Activated CD4-positive, alpha-beta memory T cell treated with anti-CD3 and anti-CD28 coated beads, Interleukin-2, amount 10 ng/mL, durations not matched to agents 7 days and 5 days (primary cell): ENCODE measurements at regions not wholly inside any gene's neighbourhood (a gene's known extent, or its start where the extent isn't known, plus 50 kb on each side); places are given as distances from the start of the nearest gene placed in this dataset.

ENCODE experiments used
- CTCF ChIA-PET: fragments of 350-600 bp; sonication (Branson Sonifier 250); formaldehyde crosslinking; loops from one replicate; lab custom pipeline; 2021; ENCODE audit warnings: antibody characterized with exemption, inconsistent platforms; lab: Charles Lee
- POLR2A ChIA-PET: fragments of 350-600 bp; sonication (Branson Sonifier 250); formaldehyde crosslinking; loops from one replicate; lab custom pipeline; 2021; ENCODE audit warnings: antibody characterized with exemption; lab: Charles Lee
- DNase-seq: peaks from one replicate; pipeline ENCODE4 v3.0.0-alpha.2; 2020
- H3K27ac Mint-ChIP-seq: one replicate; pipeline ENCODE4 v1.8.0; 2021; ENCODE audit warnings: mild to moderate bottlenecking, mixed read lengths
- H3K27me3 Mint-ChIP-seq: one replicate; pipeline ENCODE4 v1.8.0; 2021; ENCODE audit warnings: mixed read lengths
- H3K36me3 Mint-ChIP-seq: one replicate; pipeline ENCODE4 v1.8.0; 2021; ENCODE audit warnings: low read depth, mixed read lengths
- H3K4me1 Mint-ChIP-seq: one replicate; pipeline ENCODE4 v1.8.0; 2021; ENCODE audit warnings: mixed read lengths
- H3K4me3 Mint-ChIP-seq: one replicate; pipeline ENCODE4 v1.8.0; 2021; ENCODE audit warnings: mild to moderate bottlenecking, mixed read lengths
- H3K9me3 Mint-ChIP-seq: one replicate; pipeline ENCODE4 v1.8.0; 2021; ENCODE audit warnings: mixed read lengths

DNA sequence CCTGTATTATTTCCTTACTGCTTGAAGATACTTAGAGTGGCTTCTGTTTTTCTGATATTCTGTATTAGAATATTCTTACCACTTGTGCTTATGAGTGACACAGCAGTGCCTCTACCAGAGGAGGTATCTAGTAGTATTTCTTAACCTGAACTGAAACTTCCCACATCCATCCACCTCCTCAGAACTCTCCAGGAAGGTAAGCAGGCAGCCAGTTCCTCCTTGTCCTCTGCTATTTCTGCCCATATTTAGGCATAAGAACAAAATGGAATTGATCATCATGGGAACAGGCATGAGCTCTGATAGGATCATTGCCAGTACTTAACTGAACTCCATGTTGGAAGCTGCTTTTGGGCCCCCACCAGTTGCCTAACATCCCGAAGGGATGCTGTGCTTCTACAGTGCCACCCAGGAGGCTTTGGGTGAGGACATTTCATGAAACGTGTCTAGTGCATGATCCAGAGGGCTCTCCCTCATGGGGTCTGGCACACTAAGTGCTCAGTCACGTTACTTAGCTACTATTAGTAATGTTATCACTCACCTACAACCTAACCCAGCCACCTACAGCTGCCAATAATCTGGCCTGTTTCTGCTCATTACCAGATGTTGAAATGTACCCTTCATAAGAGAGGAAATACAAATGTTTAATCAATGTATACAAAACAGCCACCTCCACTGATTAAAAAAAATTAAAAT is 520.7 kb downstream of the EIPR1 start:
- H3K36me3 Mint-ChIP-seq: no peaks in the 10 kb centered on the region
- no peak overlapping the region for H3K27ac Mint-ChIP-seq
- ChIA-PET CTCF (no interaction called here), POLR2A (no interaction called here)
- no peaks in the 10 kb centered on the region for H3K9me3 Mint-ChIP-seq
- H3K4me3 Mint-ChIP-seq: no peak overlapping the region
- no peak for DNase-seq
- no peaks in the 10 kb centered on the region for H3K27me3 Mint-ChIP-seq
- no peaks in the 10 kb centered on the region for H3K4me1 Mint-ChIP-seq

DNA sequence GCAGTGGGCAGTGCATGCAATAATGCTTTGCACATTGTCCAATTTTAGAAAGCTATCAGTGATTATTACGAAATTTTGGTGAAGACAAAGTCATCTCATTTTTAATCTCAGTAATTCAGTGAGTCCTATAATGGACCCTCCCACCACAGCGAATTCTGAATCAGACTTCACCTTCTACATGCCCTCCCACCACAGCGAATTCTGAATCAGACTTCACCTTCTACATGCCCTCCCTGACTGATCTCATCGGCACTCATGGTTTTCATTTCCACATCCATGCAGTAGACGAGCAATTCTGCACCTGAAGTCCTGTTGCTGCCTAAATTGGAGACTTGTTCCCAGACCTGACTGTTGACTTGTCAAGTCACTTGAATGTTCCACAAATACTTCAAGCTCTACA is 522.3 kb downstream of the EIPR1 start:
- Mint-ChIP-seq H3K4me3 (no peak overlapping the region), H3K9me3 (no peaks in the 10 kb centered on the region), H3K27me3 (no peaks in the 10 kb centered on the region), H3K4me1 (no peaks in the 10 kb centered on the region), H3K36me3 (no peaks in the 10 kb centered on the region), H3K27ac (no peak overlapping the region)
- ChIA-PET CTCF (no interaction called here), POLR2A (no interaction called here)
- DNase-seq: no peak

DNA sequence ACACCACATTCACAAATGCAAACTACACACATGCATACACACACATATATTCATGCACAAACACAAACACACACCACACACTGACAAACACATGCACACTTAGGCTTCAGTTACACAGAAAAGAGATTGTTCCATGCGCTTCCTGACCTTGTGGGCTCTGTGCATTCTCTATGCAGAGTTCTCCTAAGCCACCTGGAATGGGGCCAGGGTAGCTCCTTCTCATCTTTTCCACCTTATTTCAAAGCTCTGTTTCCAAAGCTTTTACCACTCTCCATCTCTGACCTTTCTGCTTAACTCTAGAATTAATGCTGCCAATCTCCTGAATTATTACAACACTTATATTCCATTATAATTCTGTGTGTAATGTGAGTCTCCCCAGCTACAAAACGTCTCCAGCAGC is 522.3 kb upstream of the MYT1L start:
- Mint-ChIP-seq H3K36me3 (no peaks in the 10 kb centered on the region), H3K27ac (no peak overlapping the region), H3K4me1 (no peaks in the 10 kb centered on the region), H3K27me3 (no peaks in the 10 kb centered on the region), H3K9me3 (no peaks in the 10 kb centered on the region), H3K4me3 (no peak overlapping the region)
- ChIA-PET CTCF (no interaction called here), POLR2A (no interaction called here)
- no peak for DNase-seq

DNA sequence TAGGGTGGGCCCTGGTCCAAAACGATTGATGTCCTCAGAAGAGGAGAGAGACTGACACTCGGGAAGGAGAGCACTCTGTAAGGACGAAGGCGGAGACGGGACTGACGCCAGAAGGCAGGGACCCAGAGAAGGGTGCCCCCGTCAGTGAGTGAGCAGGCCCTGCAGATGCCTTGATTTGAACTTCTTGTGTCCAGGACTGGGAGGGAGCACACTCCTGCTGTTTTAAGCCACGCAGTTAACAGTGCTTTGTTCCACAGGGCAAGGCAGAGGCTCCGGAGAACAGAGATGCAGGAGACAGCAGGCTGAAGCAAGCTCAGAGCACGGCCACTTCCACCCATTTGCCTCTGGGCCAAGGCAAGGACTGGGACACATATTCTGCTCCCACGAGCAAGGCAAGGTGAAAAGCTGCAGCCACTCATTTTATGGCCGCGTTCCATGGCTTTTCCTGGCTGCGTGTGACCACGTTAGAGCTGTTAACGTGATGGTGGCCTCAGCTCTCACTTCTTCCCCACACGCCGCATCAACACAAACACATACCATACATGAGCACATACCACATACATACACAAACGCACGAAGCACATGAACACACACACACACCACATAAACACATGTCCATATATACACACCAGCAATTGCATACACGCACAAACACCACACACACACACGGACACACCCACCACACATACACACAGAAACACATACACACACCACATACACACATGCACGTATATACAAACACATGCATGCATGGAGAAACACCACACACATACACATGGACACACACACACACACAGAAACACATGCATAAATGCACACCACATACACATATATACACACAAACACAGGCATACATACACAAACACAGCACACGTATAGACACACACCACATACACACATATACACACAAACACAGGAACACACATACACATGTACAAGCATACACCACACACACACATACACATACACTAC is 521.0 kb upstream of the MYT1L start:
- H3K4me1 Mint-ChIP-seq: no peaks in the 10 kb centered on the region
- H3K36me3 Mint-ChIP-seq: no peaks in the 10 kb centered on the region
- ChIA-PET POLR2A (no interaction called here), CTCF (no interaction called here)
- no peak overlapping the region for H3K4me3 Mint-ChIP-seq
- H3K27ac Mint-ChIP-seq: no peak overlapping the region
- DNase-seq: no peak
- H3K9me3 Mint-ChIP-seq: no peaks in the 10 kb centered on the region
- H3K27me3 Mint-ChIP-seq: no peaks in the 10 kb centered on the region

DNA sequence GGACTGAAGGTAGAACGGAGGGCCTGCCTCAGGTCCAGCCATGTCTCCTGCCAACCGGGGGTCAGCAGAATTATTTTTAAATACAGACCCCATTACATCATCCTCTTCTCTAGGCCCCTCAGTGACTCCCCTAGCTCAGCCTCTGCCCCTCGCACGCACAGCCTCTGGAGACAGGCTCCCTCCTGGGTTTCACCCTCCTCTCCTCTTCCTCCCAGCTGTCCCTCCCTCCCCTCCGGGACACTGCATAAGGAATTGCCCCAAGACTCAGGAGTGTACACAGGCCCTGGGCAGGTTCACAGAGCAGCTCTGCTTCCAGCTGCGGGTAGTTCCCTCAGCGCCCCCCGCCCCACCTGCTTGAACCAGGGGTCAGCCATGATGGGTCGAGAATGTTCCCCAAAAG is 520.2 kb upstream of the MYT1L start:
- ChIA-PET CTCF (no interaction called here), POLR2A (no interaction called here)
- Mint-ChIP-seq H3K27ac (no peak overlapping the region), H3K4me3 (no peak overlapping the region), H3K36me3 (no peaks in the 10 kb centered on the region), H3K9me3 (no peaks in the 10 kb centered on the region), H3K27me3 (no peaks in the 10 kb centered on the region), H3K4me1 (no peaks in the 10 kb centered on the region)
- DNase-seq: no peak

DNA sequence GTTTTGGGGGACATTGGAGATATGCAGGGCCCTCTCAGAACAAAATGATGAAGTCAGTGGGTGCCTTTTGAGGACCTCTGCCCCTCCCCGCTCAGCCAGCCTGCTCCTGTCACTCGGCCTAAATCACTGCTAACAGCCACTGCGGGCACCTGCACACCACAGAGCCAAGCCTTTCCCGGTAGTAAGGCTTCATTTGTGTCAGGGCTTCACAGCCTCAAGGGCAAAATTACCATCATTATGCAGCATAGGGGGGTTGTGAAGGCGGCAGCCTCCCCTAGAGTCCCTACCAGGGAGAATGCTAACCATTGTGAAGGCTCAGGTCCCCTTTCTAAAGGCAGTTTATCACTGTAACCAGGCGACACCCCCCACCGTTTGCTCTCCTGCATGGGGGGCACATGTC is 519.8 kb upstream of the MYT1L start:
- Mint-ChIP-seq H3K36me3 (no peaks in the 10 kb centered on the region), H3K4me3 (no peak overlapping the region), H3K27ac (no peak overlapping the region), H3K27me3 (no peaks in the 10 kb centered on the region), H3K9me3 (no peaks in the 10 kb centered on the region), H3K4me1 (no peaks in the 10 kb centered on the region)
- ChIA-PET POLR2A (no interaction called here), CTCF (no interaction called here)
- DNase-seq: no peak

DNA sequence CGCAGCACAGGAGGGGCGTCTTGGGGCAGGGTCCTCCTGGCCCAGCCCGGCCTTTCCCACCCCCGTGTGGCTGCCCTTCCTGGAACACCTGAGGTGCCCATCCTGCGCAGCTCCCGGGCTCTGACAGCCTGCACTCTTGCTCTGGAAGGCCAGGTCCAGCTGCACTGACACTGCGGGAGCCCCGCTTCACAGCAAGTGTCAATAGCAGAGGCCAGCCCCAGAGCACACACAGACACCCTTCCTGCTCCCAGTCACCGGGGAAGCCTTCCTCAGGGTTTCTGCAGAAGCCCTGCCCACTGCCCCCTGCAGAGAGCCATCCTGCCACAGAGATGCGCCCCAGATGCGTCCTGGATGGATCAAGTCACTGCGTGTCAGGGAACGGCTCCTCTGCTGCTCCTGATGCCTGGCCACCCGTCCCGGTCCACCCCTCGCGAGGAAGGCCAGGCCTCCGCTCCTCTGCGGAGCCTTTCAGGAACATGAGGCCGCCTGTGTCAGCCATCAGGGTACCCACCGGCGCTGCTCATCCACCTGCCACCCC is 519.2 kb upstream of the MYT1L start:
- no peak overlapping the region for H3K4me3 Mint-ChIP-seq
- H3K36me3 Mint-ChIP-seq: no peaks in the 10 kb centered on the region
- no peak overlapping the region for H3K27ac Mint-ChIP-seq

DNA sequence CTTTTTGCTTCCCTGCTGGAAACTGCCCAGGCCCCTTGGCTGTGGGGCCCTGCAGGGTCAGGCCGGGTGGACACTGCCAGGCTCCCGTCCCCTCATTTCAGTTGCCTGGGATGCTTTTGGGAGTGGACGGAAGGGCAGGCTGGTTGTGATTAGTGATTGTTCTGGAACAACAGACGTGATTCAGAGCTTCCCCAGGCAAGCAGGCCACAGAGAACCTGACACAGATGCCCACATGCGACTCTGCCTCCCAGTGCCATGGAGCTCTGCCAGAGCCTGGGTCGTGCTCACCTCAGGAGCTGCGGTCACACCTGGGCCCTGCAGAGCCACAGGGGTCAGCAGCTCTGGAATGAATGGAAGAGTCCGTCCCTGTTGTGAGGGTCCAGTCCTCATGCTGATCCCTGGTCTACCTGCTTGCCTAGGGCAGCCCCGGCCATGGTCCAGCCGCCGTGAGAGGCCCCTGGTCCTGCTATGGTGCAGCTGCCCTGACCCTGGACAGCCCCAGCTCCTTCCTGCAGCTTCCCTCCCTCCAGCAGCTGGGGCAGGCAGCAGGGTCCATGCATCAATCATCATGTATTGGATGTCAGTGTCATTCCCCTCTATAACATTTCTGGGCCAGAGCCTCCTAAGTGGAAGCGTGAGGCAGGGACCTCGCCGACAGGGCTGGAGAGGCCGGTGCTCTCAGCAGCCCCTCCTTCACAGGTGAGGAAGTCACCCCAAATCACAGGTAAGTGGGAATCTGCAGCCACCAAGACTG is 518.6 kb upstream of the MYT1L start:
- CTCF ChIA-PET: no interaction called here
- no peak overlapping the region for H3K27ac Mint-ChIP-seq
- DNase-seq: no peak
- H3K27me3 Mint-ChIP-seq: no peaks in the 10 kb centered on the region
- no peak overlapping the region for H3K4me3 Mint-ChIP-seq
- H3K36me3 Mint-ChIP-seq: no peaks in the 10 kb centered on the region
- H3K4me1 Mint-ChIP-seq: no peaks in the 10 kb centered on the region
- no peaks in the 10 kb centered on the region for H3K9me3 Mint-ChIP-seq
- POLR2A ChIA-PET: no interaction called here

More for the DNA sequence above, 519.2 kb upstream of the MYT1L start:
- ChIA-PET POLR2A (no interaction called here), CTCF (no interaction called here)
- DNase-seq: no peak
- no peaks in the 10 kb centered on the region for H3K9me3 Mint-ChIP-seq
- no peaks in the 10 kb centered on the region for H3K4me1 Mint-ChIP-seq
- no peaks in the 10 kb centered on the region for H3K27me3 Mint-ChIP-seq

DNA sequence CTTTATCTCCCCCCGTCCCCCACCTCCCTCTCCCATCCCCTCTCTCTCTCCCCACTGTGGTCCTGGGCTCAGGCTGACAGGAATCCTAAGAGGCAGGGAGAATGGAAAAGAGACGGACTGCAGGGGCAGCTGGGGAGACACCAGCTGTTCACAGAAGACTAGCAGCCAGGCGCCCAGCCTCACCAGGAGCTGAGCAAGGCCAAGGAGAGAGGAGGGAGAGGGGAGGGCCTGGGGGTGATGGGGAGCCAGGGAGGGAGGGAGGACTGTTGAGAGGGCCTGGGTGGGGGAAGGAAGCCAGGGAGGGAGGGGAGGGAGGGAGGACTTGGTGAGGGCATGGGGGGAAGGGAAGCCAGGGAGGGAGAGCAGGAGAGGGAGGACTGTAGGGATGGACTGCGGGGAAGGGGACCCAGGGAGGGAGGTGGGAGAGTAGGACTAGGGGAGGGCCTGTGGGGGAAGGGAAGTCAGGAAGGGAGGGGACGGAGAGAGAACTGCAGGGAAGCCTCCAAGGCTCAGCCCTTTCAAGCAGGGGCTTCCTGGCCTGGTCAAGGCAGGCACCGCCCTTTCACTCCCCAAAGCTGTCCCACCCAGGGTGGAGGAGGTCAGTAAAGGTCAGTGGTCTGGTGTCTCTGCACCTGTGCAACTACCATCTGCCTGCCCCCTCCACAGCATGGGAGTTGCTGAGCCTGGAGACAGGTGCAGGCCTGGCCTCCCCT is 517.7 kb upstream of the MYT1L start:
- H3K4me3 Mint-ChIP-seq: no peak overlapping the region
- H3K9me3 Mint-ChIP-seq: no peaks in the 10 kb centered on the region
- H3K4me1 Mint-ChIP-seq: no peaks in the 10 kb centered on the region
- no peaks in the 10 kb centered on the region for H3K27me3 Mint-ChIP-seq
- DNase-seq: no peak
- ChIA-PET POLR2A (no interaction called here), CTCF (no interaction called here)
- no peak overlapping the region for H3K27ac Mint-ChIP-seq
- no peaks in the 10 kb centered on the region for H3K36me3 Mint-ChIP-seq

DNA sequence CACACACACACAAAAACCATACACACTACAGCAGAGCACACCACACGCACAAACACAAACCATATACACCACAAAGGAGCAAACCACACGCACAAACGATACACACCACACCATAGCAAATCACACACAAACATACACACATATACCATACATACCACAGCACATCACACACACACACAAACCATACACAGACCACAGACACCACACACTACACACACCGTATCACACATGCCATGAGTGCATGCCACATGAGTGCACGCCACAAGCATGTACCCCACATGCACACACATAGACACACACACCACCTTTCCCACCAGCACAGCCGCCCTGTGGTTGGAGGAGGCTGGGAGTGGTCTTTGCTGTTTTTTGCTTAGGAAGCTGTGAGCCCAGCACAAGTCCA is 517.1 kb upstream of the MYT1L start:
- H3K36me3 Mint-ChIP-seq: no peaks in the 10 kb centered on the region
- no peak overlapping the region for H3K4me3 Mint-ChIP-seq
- ChIA-PET CTCF (no interaction called here), POLR2A (no interaction called here)
- DNase-seq: no peak
- H3K27me3 Mint-ChIP-seq: no peaks in the 10 kb centered on the region
- no peak overlapping the region for H3K27ac Mint-ChIP-seq
- no peaks in the 10 kb centered on the region for H3K9me3 Mint-ChIP-seq
- H3K4me1 Mint-ChIP-seq: no peaks in the 10 kb centered on the region

DNA sequence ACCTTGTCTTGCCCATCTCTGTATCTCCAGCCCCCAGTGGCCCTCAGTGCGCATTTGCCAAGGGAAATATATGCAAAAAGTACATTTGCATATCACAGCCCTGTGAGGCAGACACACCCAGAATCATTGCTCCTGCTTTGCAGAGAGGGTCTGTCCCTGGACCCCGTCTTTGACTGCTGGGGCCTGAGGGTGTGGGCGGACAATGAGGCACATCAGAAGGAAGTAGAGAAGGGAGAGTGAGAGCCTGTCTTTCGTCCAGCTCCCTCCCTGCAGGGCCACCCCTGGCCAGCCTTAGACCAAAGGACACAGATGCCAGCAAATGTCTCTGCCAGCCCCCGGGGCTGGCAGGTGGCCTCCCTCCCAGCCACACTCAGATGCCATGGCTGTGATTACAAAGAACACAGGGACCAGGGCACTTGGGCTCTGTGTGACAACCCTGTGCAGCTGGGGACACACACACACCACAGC is 516.2 kb upstream of the MYT1L start:
- H3K27me3 Mint-ChIP-seq: no peaks in the 10 kb centered on the region
- H3K9me3 Mint-ChIP-seq: no peaks in the 10 kb centered on the region
- ChIA-PET POLR2A (no interaction called here), CTCF (no interaction called here)
- no peak for DNase-seq
- no peak overlapping the region for H3K27ac Mint-ChIP-seq
- H3K36me3 Mint-ChIP-seq: no peaks in the 10 kb centered on the region
- H3K4me1 Mint-ChIP-seq: no peaks in the 10 kb centered on the region
- no peak overlapping the region for H3K4me3 Mint-ChIP-seq

DNA sequence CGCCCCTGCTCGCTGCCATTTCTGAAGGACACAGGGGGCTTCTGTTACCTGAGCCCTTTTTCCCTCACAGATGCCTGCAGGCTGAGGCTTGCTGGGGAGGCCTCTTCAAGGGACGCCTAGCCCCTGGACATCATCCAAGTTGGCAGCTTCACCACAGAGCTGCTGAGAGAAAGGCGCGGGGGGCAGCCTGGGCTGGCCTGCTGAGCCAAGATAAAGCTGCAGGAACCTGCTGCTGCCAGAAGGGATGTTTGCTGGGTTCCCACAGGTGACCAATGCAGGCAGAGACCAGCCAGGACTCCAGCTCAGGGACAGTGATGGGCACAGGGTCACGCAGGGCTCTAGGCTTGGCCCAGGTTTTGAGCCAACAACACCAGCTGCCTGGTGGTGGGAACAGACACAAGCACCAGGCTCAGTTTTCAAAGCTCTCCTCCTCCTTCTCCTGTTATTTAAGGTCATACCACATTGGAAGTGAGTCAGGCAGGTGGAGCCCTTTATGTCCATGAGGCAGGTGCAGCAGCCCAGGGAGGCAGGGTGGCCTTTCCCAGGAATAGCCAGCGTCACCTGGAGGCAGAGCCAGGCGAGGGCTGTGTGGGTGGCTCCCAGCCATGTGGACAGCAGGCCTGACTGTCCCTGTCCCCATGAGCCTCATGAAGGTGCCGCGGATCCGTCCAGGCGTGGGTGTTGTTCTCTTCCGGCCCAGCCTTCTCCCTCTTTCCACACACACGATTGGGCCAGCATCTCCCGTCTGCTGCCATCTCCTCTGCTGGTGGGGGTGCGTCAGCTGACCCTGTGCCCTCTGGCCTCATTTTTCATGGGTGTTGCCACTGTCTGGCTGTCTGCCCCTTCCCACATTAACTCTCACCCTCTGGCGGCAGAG is 515.5 kb upstream of the MYT1L start:
- Mint-ChIP-seq H3K36me3 (no peaks in the 10 kb centered on the region), H3K9me3 (no peaks in the 10 kb centered on the region)

More for the DNA sequence above, 515.5 kb upstream of the MYT1L start:
- Mint-ChIP-seq H3K27me3 (no peaks in the 10 kb centered on the region), H3K4me3 (no peak overlapping the region), H3K27ac (no peak overlapping the region), H3K4me1 (no peaks in the 10 kb centered on the region)
- POLR2A ChIA-PET: no interaction called here
- CTCF ChIA-PET: no interaction called here
- DNase-seq: no peak
